ACHN (cell line): ENCODE measurements at regions not wholly inside any gene's neighbourhood (a gene's known extent, or its start where the extent isn't known, plus 50 kb on each side); places are given as distances from the start of the nearest gene placed in this dataset.

Source experiments
- DNase-seq: peaks from one replicate; pipeline ENCODE4 v3.0.0-alpha.2; 2015
- in situ Hi-C: cut with HindIII; loops from 2 replicates; pipeline ENCODE4 v1.10.0; 2017; ENCODE audit warnings: low sequenced_read_pairs, low pct_ligation_motif_present, low pct_unique_long_range_greater_than_20kb

- in situ Hi-C loops, result no loop called here
Observed at GRCh38 chr6:91358986-91359385, 772.1 kb upstream of the MAP3K7 start.

DNA sequence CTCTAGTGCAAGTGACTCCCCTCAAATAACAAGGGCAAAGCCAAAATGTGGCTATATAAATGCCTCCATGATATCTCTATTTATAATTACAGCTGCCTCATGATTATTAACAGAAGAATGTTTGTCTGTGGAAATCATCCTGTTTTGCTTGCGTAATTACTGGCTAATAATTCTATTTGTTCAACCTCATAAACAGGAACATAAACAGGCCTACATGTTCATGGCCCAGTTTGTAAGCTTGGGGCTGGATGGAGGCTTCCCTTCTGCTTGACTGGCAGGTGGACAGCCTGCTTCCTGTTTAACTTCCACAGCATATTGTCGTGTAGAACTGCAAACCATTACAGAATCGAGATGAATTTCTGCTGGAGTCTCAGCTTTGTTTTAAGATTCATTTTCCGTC lies 766.0 kb upstream of the MAP3K7 start:
- DNase-seq, result no peak
- in situ Hi-C loops, result no loop called here

More at GRCh38 chr6:91358986-91359385, 772.1 kb upstream of the MAP3K7 start:
- DNase-seq, result no peak

GRCh38 chr6:91352321-91352720 lies 765.4 kb upstream of the MAP3K7 start:
- DNase-seq, result no peak
- in situ Hi-C loops, result no loop called here

DNA sequence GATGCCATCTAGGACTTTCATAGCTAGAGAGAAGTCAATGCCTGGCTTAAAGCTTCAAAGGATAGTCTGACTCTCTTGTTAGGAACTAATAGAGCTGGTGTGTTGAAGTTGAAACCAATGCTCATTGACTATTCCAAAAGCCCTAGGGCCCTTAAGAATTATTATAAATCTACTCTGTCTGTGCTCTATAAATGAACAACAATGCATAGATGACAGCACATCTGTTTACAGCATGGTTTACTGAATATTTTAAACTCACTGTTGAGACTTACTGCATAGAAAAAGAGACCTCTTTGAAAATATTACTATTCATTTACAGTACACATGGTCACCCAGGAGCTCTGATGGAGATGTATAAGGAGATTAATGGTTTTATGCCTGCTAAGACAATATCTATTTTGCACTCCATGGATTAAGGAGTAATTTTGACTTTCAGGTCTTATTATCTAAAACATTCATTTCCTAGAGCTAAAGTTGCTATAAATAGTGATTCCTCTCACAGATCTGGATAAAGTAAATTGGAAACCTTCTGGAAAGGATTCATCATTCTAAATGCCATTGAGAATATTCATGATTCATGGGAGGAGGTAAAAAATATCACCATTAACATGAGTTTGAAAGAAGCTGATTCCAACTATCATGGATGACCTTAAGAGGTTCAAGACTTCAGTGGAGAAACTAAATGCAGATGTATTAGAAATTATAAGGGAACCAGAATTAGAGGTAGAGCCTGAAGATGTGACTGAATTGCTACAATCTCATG lies 763.5 kb upstream of the MAP3K7 start:
- in situ Hi-C loops, result no loop called here
- DNase-seq, result no peak

GRCh38 chr6:91341473-91341872 lies 754.6 kb upstream of the MAP3K7 start:
- DNase-seq, result no peak
- in situ Hi-C loops, result no loop called here

DNA sequence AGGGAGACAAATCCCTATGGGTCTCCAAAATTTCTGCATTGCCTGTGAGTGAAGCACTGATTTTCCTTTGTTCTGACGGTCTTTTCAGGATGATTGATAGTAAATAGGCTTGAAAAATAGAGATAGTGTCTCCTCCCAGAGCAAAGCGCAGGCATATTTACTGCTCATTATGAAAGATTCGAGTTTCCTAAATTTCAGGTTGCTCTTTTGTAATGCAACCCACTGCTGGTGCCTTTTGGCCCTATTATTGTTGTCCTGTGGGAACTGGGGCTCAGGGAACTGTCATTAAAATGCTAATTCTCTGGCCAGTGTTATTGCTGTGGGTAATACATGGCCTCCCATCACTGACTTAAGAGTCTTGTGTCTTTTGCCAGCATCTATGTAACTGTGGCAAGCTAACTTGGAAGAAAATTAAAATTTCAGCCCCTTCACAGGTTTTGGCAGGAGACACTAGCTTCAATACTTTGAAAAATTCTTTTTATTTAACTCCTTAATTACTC lies 754.1 kb upstream of the MAP3K7 start:
- in situ Hi-C loops, result no loop called here
- no peak for DNase-seq

DNA sequence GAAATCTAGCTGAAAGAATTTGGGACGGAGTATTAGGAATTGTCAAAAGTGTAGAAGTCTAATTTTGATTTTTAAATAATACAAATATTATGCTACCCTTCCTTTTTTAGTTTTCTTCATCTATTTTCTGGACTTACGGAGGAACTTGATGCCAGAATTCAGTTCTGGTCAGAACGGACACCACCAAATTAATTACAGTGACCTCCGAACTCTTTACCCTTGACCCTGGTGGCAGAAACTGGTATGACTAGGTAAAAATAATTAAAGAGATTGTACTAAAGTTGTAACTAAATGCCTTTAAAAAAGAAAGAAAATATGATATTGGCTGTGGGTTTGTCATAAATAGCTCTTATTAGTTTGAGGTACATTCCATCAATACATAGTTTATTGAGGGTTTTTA lies 751.1 kb upstream of the MAP3K7 start:
- in situ Hi-C loops, result no loop called here
- DNase-seq, result no peak

- in situ Hi-C loops, result no loop called here
Observed at GRCh38 chr6:91330896-91331295, 744.0 kb upstream of the MAP3K7 start.

GRCh38 chr6:91328241-91328640 lies 741.4 kb upstream of the MAP3K7 start:
- in situ Hi-C loops, result no loop called here
- DNase-seq, result no peak

More at GRCh38 chr6:91330896-91331295, 744.0 kb upstream of the MAP3K7 start:
- no peak for DNase-seq

GRCh38 chr6:91324711-91325110 lies 737.8 kb upstream of the MAP3K7 start:
- no peak for DNase-seq
- in situ Hi-C loops, result no loop called here

DNA sequence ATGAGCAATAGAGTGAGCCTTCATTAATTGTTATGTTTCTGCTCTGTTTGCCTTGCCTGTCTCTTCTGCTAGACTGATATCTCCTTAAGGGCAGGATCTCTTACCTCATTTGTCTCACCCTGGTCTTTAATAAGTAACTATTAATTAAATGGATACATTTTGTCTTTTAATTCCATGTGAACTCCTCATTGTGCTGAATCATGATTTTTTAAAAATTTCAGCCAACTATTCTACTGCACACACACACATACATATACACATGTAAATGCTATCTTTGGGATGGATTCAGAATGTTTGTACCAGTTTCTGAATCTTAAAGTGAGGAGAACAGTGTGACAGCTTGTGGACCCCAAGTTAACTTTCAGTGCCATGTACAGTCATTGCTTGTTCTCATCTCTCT lies 731.1 kb upstream of the MAP3K7 start:
- no peak for DNase-seq
- in situ Hi-C loops, result no loop called here

- in situ Hi-C loops, result no loop called here
- no peak for DNase-seq
Observed at GRCh38 chr6:91317247-91317835, 730.5 kb upstream of the MAP3K7 start.

- no peak for DNase-seq
- in situ Hi-C loops, result no loop called here
Observed at GRCh38 chr6:91310178-91310577, 723.3 kb upstream of the MAP3K7 start.

GRCh38 chr6:91305755-91306154 lies 718.9 kb upstream of the MAP3K7 start:
- DNase-seq, result no peak
- in situ Hi-C loops, result no loop called here

GRCh38 chr6:91304521-91304920 lies 717.6 kb upstream of the MAP3K7 start:
- in situ Hi-C loops, result no loop called here
- DNase-seq, result no peak

DNA sequence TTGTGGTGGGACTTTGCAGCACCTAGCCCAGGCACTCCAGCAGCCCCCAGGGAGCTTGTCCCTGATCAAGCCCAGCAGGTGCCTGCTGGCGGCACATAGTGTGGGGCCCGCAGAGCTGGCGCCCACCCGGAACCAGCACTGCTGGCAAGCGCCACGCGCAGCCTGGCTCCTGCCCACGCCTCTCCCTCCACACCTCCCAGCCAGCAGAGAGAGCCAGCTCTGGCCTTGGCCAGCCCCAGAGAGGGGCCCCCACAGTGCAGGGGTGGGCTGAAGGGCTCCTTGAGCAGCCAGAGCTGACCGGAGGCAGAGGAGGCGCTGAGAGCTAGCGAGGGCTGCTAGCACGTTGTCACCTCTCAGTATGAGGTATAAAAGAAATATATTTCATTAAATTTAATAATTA lies 716.5 kb upstream of the MAP3K7 start:
- DNase-seq, result no peak
- in situ Hi-C loops, result no loop called here

GRCh38 chr6:91299544-91300491 lies 712.9 kb upstream of the MAP3K7 start:
- in situ Hi-C loops, result no loop called here
- no peak for DNase-seq

GRCh38 chr6:91298543-91299145 lies 711.8 kb upstream of the MAP3K7 start:
- DNase-seq, result no peak

GRCh38 chr6:91293395-91293794 lies 706.5 kb upstream of the MAP3K7 start:
- DNase-seq, result no peak
- in situ Hi-C loops, result no loop called here

More at GRCh38 chr6:91298543-91299145, 711.8 kb upstream of the MAP3K7 start:
- in situ Hi-C loops, result no loop called here
